ENCODE measurements at regions not wholly inside any gene's neighbourhood (a gene's known extent, or its start where the extent isn't known, plus 50 kb on each side); places are given as distances from the start of the nearest gene placed in this dataset.
A peak's percentile ranks its signal among the peaks of the same experiment; 100 is the strongest.

DNA sequence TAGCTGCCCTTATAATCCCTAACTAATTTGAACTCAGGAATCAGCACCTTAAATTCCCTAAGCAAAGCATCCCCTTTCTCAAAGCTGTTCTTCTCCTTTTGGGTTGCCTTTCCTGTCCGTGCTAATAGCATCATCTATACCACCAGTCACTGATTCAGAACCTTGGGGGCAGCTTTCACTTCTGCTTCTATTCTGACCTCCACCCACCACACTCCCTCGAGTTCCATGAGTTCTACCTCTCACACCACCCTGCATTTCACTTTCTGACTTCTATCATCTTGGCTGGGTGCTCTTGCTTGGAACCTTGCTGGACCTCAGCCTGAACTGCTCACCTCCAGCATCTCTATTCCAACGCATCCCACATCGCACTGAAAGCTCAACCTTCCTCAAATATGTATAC lies 55.4 kb upstream of the KCNMB2 start:
- TF ChIP-seq CTCF (IDR thresholded peaks at IDR 0.05) (no peak), POLR2A (IDR thresholded peaks at IDR 0.05) (no peak)
- 79 to 87% (median 83%) methylated on average over 4 of the region's 4 CpGs for WGBS, 4 donors
- no peak for ATAC-seq

DNA sequence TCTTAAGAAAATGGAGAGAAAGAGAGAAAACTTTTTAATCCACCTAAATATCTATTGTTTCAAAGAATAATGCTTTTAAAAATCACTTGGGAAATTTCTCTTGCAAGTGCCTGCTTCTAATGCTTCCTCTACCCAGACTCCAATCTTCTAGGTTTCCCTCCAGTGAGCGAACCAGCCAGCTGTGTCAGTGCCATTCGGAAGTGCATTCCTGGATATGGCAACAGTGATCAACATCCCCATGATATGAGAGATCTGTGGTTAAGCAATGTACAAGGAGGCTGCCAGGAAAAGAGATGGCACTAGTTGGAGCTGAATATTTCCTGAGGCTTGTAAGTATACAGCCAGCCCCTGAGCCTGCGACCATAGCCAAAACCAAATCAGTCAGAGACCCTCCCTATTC lies 53.3 kb upstream of the KCNMB2 start:
- DNase-seq (no peak), ATAC-seq (peak in 1 of 4 donors; percentile 20)
- Histone ChIP-seq H3K36me3 (no peaks in the 10 kb centered on the region), H3K4me1 (peaks cover 0 to 11% (median 0%) of the 10 kb centered on the region in 12 donors), H3K27me3 (no peaks in the 10 kb centered on the region), H3K4me3 (no peak overlapping the region), H3K27ac (no peak overlapping the region), H3K9me3 (no peaks in the 10 kb centered on the region)
- intact Hi-C loops (cut with DNase I) = no loop called here
- 71 to 83% (median 81%) methylated on average over 3 of the region's 3 CpGs for WGBS, 4 donors
- no peak for TF ChIP-seq CTCF (IDR thresholded peaks at IDR 0.05)
- TF ChIP-seq POLR2A (IDR thresholded peaks at IDR 0.05) = no peak

More for the DNA sequence above, 55.4 kb upstream of the KCNMB2 start:
- Histone ChIP-seq H3K36me3 (no peaks in the 10 kb centered on the region), H3K27me3 (no peaks in the 10 kb centered on the region), H3K9me3 (no peaks in the 10 kb centered on the region), H3K4me3 (no peak overlapping the region), H3K4me1 (peaks cover 0 to 11% (median 0%) of the 10 kb centered on the region in 12 donors), H3K27ac (no peak overlapping the region)
- DNase-seq = no peak
- intact Hi-C loops (cut with DNase I) = no loop called here

DNA sequence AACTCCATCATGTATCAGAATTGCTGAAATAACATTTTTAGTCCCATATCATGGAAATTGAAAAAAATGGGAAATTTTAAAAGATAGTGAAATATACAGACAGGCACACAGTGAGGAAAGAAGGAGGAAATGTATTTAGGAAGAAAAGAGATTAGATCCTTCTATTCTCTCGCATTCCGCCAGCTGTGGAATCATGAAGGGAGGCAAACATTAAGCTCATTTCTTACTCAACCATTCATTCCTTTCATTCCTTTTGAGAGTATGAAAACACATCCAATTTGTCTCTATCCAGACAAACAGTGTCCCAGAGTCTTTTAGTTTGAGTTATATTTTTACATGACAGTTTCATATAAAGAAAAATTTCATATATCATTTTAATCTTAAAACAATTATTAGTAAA lies 52.5 kb upstream of the KCNMB2 start:
- no peak overlapping the region for H3K4me3 ChIP-seq
- DNase-seq (no peak), ATAC-seq (no peak)
- TF ChIP-seq CTCF (IDR thresholded peaks at IDR 0.05) = no peak
- TF ChIP-seq POLR2A (IDR thresholded peaks at IDR 0.05) = no peak
- H3K27ac ChIP-seq = no peak overlapping the region
- H3K36me3 ChIP-seq = no peaks in the 10 kb centered on the region
- WGBS, 4 donors = 63 to 74% (median 72%) methylated on average over 2 of the region's 2 CpGs
- intact Hi-C loops (cut with DNase I) = no loop called here
- H3K9me3 ChIP-seq = no peaks in the 10 kb centered on the region
- H3K4me1 ChIP-seq = peaks cover 0 to 11% (median 0%) of the 10 kb centered on the region in 12 donors
- H3K27me3 ChIP-seq = no peaks in the 10 kb centered on the region

DNA sequence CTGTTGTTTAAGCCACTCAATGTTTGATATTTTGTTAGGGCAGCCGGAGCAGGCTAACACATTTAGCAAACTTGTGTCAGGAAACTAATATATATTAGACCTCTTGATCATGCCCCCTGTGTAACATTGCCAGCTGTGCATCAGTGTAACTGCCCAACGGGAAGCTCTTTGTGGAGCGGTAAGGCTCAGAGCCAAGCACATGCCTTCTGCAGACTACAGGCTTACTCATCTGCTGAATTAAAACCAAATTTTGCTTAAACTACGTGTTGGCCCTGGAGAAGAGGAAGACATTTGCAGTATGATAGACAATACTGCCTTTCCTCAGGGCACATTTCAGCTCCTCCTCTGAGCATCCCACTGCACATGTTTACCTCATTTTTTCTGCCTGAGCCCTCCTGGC lies 50.5 kb upstream of the KCNMB2 start:
- TF ChIP-seq POLR2A (IDR thresholded peaks at IDR 0.05) (no peak), CTCF (IDR thresholded peaks at IDR 0.05) (no peak)
- H3K4me1 ChIP-seq = no peaks in the 10 kb centered on the region
- no peaks in the 10 kb centered on the region for H3K27me3 ChIP-seq
- H3K27ac ChIP-seq = no peak overlapping the region
- H3K4me3 ChIP-seq = no peak overlapping the region
- no peaks in the 10 kb centered on the region for H3K36me3 ChIP-seq
- intact Hi-C loops (cut with DNase I) = no loop called here
- H3K9me3 ChIP-seq = no peaks in the 10 kb centered on the region
- WGBS, 4 donors = 82 to 89% (median 85%) methylated on average over 4 of the region's 4 CpGs
- ATAC-seq (no peak), DNase-seq (no peak)

Data from heart left ventricle (tissue), 16 donors.